Endothelial cell of umbilical vein (primary cell): ENCODE measurements at regions not wholly inside any gene's neighbourhood (a gene's known extent, or its start where the extent isn't known, plus 50 kb on each side); places are given as distances from the start of the nearest gene placed in this dataset.
"Not testable (repeated sequence)": the region's sequence is repeated elsewhere in the genome, so short reads cannot be mapped to it uniquely, and the experiment has no call there.

ENCODE experiments used
- BruUV-seq: library from RNA; stranded (reverse); fragments of 400-500 nt; replicated peaks from 2 replicates; lab custom pipeline; 2021; lab: Mats Ljungman, UMichigan
- CTCF ChIA-PET: fragments of 300-600, 350-600 bp; sonication (Branson Sonifier 250); formaldehyde crosslinking; loops from one replicate; lab custom pipeline; 2021; ENCODE audit warnings: antibody characterized with exemption, inconsistent platforms; lab: Charles Lee
- POLR2A ChIA-PET: fragments of 300-600, 350-600 bp; sonication (Branson Sonifier 250); formaldehyde crosslinking; loops from one replicate; lab custom pipeline; 2021; ENCODE audit warnings: antibody characterized with exemption, inconsistent platforms; lab: Charles Lee
- DNase-seq: peaks from one replicate; pipeline ENCODE4 v3.0.0-alpha.2; 2011; ENCODE audit warnings: low read depth, low spot score
- FAIRE-seq: peaks from 2 replicates; lab custom pipeline; 2011; peaks lifted over from hg19 to GRCh38; lab: Jason Lieb, UNC
- H2AFZ ChIP-seq: 2 replicates; pipeline ENCODE4 v1.6.0; 2012; ENCODE audit warnings: low read depth, low read length, control low read depth, inconsistent platforms
- H3K27ac ChIP-seq: 2 replicates; pipeline ENCODE4 v1.5.1; 2011; ENCODE audit warnings: low read depth, mild to moderate bottlenecking, control low read depth, low read length, moderate library complexity; ENCODE audit not compliant: insufficient read depth
- H3K27me3 ChIP-seq, 2 experiments: 2 replicates each; pipeline versions ENCODE4 v1.6.0 to v1.6.1; 2011; ENCODE audit warnings: low read length in 2 of 2, mixed read lengths in 1 of 2; ENCODE audit not compliant: control insufficient read depth in 2 of 2, insufficient read depth in 2 of 2
- H3K36me3 ChIP-seq, 2 experiments: 2 replicates in 1 of 2; 3 replicates in 1 of 2; pipeline ENCODE4 v1.5.1; 2011; ENCODE audit warnings: low read length in 2 of 2, mild to moderate bottlenecking in 1 of 2, moderate library complexity in 1 of 2; ENCODE audit not compliant: control insufficient read depth in 2 of 2, insufficient read depth in 2 of 2; ENCODE audit errors: extremely low read depth in 1 of 2
- H3K4me1 ChIP-seq: 3 replicates; pipeline ENCODE4 v1.5.1; 2011; ENCODE audit warnings: mild to moderate bottlenecking, low read length; ENCODE audit not compliant: control insufficient read depth, insufficient read depth; ENCODE audit errors: extremely low read depth
- H3K4me2 ChIP-seq: 2 replicates; pipeline ENCODE4 v1.6.1; 2011; ENCODE audit warnings: low read length, control low read depth, mixed read lengths; ENCODE audit not compliant: insufficient read depth
- H3K4me3 ChIP-seq, 3 experiments: fragments of 200-600 bp in 1 of 3; sonication (generic), shearing (Covaris generic) in 1 of 3; replicated peaks in 1 of 3; 2 replicates each; pipeline ENCODE4 v1.5.1; 2011 to 2016; ENCODE audit warnings: control low read depth in 3 of 3, low read length in 3 of 3, mild to moderate bottlenecking in 2 of 3, inconsistent platforms in 1 of 3, low read depth in 1 of 3, moderate library complexity in 1 of 3; ENCODE audit not compliant: insufficient read depth in 1 of 3
- H3K79me2 ChIP-seq: 2 replicates; pipeline ENCODE4 v1.6.0; 2012; ENCODE audit warnings: low read length, inconsistent platforms; ENCODE audit not compliant: control insufficient read depth, insufficient read depth
- H3K9ac ChIP-seq: replicated peaks from 2 replicates; pipeline ENCODE3; 2011; ENCODE audit warnings: low read length, control low read depth; ENCODE audit not compliant: insufficient read depth; ENCODE audit errors: extremely low read depth
- H3K9me1 ChIP-seq: replicated peaks from 3 replicates; pipeline ENCODE4 v1.6.0; 2011; ENCODE audit warnings: mild to moderate bottlenecking, low read length; ENCODE audit not compliant: control insufficient read depth, insufficient read depth; ENCODE audit errors: extremely low read depth
- H3K9me3 ChIP-seq: replicated peaks from 2 replicates; pipeline ENCODE4 v1.5.1; 2012; ENCODE audit warnings: low read length, inconsistent platforms; ENCODE audit not compliant: control insufficient read depth, insufficient read depth
- H4K20me1 ChIP-seq: replicated peaks from 2 replicates; pipeline ENCODE3; 2011; ENCODE audit warnings: mild to moderate bottlenecking, low read length; ENCODE audit not compliant: control insufficient read depth, insufficient read depth; ENCODE audit errors: extremely low read depth
- CTCF ChIP-seq, 2 donors: IDR thresholded peaks; 1 replicate in 1 of 2; 2 replicates in 1 of 2; pipeline ENCODE4 v1.5.1; 2011; ENCODE audit warnings: low read length in 2 of 2, mild to moderate bottlenecking in 2 of 2, moderate library complexity in 2 of 2, control low read depth in 1 of 2, inconsistent platforms in 1 of 2, low read depth in 1 of 2; ENCODE audit not compliant: insufficient read depth in 1 of 2; ENCODE audit errors: extremely low read depth in 1 of 2
- EZH2 ChIP-seq: IDR thresholded peaks from 2 replicates; pipeline ENCODE4 v1.6.1; 2012; ENCODE audit warnings: borderline replicate concordance, low read depth, mild to moderate bottlenecking, moderate library complexity, low read length, inconsistent platforms; ENCODE audit not compliant: severe bottlenecking
- FOS ChIP-seq: IDR thresholded peaks from 2 replicates; pipeline ENCODE4 v1.6.1; 2011; ENCODE audit warnings: mild to moderate bottlenecking, low read length, moderate library complexity, borderline replicate concordance; ENCODE audit not compliant: insufficient read depth
- GATA2 ChIP-seq: IDR thresholded peaks from 2 replicates; pipeline ENCODE4 v1.7.0; 2011; ENCODE audit warnings: low read depth, mild to moderate bottlenecking, moderate library complexity, mixed read lengths, low read length; ENCODE audit not compliant: insufficient read length, insufficient read depth
- JUN ChIP-seq: IDR thresholded peaks from 2 replicates; pipeline ENCODE4 v1.6.1; 2011; ENCODE audit warnings: borderline replicate concordance, low read depth; ENCODE audit not compliant: insufficient read length, insufficient read depth
- MAX ChIP-seq: IDR thresholded peaks from 2 replicates; pipeline ENCODE4 v1.6.1; 2011; ENCODE audit not compliant: insufficient read depth, insufficient read length
- MYC ChIP-seq: IDR thresholded peaks from one replicate; pipeline ENCODE4 v1.6.1; 2011; ENCODE audit warnings: mild to moderate bottlenecking, low read depth, low read length
- POLR2A ChIP-seq: IDR thresholded peaks from 2 replicates; pipeline ENCODE4 v1.6.1; 2012; ENCODE audit warnings: low read depth, mild to moderate bottlenecking, control low read depth, low read length
- POLR2AphosphoS5 ChIP-seq: IDR thresholded peaks from 2 replicates; pipeline ENCODE4 v1.6.1; 2012; ENCODE audit warnings: low read depth, mild to moderate bottlenecking, control low read depth, low read length, moderate library complexity; ENCODE audit not compliant: insufficient read depth
- dilution Hi-C: fragments of 300-500 bp; cut with MboI; formaldehyde crosslinking; loops from one replicate; pipeline ENCODE4 v1.15.0; 2019; ENCODE audit warnings: low sequenced_read_pairs; ENCODE audit not compliant: extremely low pct_ligation_motif_present
- intact Hi-C: fragments of 100-400 bp; cut with micrococcal nuclease; formaldehyde crosslinking; loops from one replicate; pipeline ENCODE4 v1.10.0; 2022

GRCh38 chr4:147168200-147168599, 222.5 kb upstream of the TTC29 start:
- intact Hi-C loops, FAIRE-seq, H3K4me1 ChIP-seq, H3K27me3 ChIP-seq, H3K9me1 ChIP-seq, H3K4me2 ChIP-seq, POLR2A ChIA-PET, H3K9ac ChIP-seq, DNase-seq, dilution Hi-C loops, H3K79me2 ChIP-seq, CTCF ChIA-PET, BruUV-seq, H2AFZ ChIP-seq, H3K4me3 ChIP-seq, H4K20me1 ChIP-seq, H3K27ac ChIP-seq, H3K9me3 ChIP-seq, H3K36me3 ChIP-seq: not testable (repeated sequence)

GRCh38 chr4:147173322-147173721, 227.7 kb upstream of the TTC29 start:
- ChIA-PET CTCF (interaction anchor here (5.9 kb wide), 1 partner anchor 12 kb away, joined by 29 read pairs; no protein-coding TSS in a partner anchor), POLR2A (no interaction called here)
- Histone ChIP-seq H3K9ac (no peak overlapping the region), H3K9me3 (no peaks in the 10 kb centered on the region), H3K4me2 (no peak overlapping the region), H2AFZ (no peak overlapping the region), H3K9me1 (no peaks in the 10 kb centered on the region), H3K4me1 (no peaks in the 10 kb centered on the region), H3K27ac (no peak overlapping the region), H4K20me1 (no peaks in the 10 kb centered on the region), H3K27me3 (no peaks in the 10 kb centered on the region), H3K36me3 (no peaks in the 10 kb centered on the region), H3K79me2 (no peaks in the 10 kb centered on the region), H3K4me3 (no peak overlapping the region)
- DNase-seq: no peak
- dilution Hi-C loops: no loop called here
- FAIRE-seq: no peak
- intact Hi-C loops: no loop called here
- BruUV-seq: no TSS peak
- TF ChIP-seq CTCF (IDR thresholded peaks at IDR 0.05; ENCODE audit: extremely low read depth in 1 of 2, insufficient read depth in 1 of 2, low read depth in 1 of 2, low read length in 2 of 2): no peak
- no peak for TF ChIP-seq FOS
- no peak for TF ChIP-seq MYC
- TF ChIP-seq POLR2AphosphoS5: no peak
- no peak for TF ChIP-seq JUN
- no peak for TF ChIP-seq GATA2
- no peak for TF ChIP-seq MAX
- TF ChIP-seq POLR2A: no peak
- no peak for TF ChIP-seq EZH2
